ENCODE measurements at regions not wholly inside any gene's neighbourhood (a gene's known extent, or its start where the extent isn't known, plus 50 kb on each side); places are given as distances from the start of the nearest gene placed in this dataset.

DNA sequence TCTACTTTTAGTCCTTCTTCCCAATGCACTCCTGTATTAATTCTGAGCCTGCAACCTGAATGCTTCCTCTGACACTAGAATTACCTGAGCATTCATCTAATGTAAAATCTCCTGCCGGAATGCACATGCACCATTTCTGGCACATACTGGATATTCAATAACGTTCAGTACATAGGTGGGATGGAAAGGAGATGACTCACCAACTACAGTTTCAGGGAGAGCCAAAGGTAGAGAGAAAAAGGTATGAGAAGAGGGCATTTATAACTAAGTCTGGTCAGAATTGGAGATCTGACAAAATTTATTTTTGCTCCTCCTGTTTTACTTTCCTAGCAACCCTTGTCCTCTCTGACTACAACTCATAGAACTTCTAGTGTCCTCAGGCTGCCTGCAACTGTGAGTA is 1954.1 kb upstream of the CELF4 start:
- no peak for DNase-seq

DNA sequence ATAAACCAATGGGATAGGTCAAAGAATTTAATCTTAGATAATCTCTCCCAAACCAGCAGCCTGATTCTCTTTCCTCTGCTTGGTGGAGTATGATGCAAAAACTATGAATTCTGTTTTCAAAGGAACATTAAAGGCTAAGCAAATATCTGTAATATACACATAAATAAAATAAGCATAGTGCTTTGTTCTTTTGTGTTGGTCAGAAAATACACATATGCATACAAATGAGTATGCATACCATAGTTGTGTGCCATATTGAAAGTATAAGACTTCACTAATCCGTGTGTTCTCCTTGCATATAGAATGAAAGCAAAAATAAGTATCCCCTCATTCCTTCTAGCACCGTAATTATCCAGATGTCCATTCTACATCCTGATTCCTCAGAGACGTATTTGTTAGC is 1949.7 kb upstream of the CELF4 start:
- DNase-seq = no peak

DNA sequence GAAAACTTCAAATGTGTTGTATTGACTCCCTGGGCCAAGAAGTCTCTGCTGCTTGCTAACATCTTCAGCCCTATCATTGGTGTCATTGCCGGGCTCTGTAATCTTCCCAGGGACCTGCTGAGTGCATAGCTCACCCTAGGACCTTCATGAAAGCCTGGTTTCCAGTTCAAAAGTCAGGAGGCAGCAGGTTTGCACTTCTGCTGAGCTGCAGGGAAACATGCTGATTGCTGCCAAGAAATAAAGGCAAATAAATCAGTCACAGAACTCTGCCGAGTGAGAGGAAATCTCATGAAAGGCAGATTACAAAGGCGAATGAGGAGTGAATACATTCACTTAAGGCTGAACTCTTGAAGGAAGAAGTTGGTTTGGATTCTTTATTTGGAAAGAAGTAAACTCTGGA is 1947.6 kb upstream of the CELF4 start:
- DNase-seq = no peak

DNA sequence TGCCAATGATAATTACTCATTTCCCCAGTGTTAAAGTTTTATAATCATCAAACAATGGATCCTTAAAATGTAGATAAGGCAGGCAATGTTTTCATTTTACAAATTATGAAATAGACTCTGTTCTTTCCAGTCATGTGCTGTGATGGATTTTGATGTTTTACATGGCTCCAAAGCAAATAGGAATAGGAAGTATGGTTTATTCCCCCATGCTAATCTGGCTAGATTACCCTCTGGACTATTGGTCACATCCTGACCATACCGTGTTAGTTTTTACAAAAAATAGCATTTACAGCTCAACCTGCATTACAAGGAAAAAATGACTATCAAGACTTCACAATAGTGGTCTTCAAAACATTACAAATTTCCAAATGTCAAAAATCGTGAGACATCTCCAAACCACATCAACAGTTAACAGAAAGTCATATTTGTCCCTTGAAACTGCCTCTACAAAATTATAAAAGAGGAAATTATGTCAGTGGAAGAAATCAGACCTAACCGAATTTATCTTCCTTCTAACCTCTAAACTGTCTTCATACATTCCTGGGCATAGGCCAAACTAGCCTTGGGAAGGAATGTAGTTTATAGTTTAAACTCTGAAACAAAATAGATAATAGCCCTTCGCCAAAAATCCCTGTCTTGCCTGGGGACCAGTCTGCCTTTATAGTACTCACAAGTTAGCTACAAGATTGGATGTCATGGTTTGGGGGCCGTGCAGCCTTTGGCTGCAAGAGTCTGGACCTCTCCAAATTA is 1941.2 kb upstream of the CELF4 start:
- no peak for DNase-seq

DNA sequence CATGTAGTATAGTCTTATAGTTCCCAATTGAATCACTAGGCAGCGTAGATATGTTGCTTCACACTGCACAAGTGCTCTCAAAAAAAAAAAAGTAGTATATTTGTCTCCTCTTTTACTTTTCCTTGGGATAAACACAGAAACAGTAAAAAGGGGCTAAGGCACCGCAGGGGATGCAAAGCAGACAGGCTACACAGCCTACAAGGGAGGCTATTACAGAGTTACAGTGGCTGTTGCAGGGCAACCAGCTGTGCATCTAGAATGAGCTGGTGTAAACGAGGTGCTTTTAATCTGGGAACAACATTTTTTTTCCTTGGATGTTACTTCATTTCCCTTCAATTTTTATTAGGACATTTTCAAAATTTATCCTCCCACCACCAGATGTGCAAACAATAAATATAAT is 1934.7 kb upstream of the CELF4 start:
- no peak for DNase-seq

DNA sequence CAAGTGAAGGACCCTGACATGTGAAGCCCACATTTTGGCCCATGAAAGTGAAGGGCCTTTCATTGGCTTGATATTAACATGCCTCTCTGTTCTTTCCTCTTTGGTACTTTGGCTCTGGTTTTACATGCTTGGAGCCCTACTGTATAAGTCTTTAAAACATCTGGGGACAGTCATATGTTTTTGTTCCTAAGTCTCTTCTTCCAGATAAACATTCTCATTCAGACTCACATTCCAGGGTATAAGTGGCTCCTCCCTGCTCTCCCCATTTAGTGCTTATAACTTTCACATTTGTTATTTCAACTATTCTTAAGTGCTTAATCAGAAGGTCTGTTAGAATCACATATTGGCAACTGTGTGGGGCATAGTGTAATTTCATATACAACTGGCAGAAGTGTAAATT is 1932.2 kb upstream of the CELF4 start:
- no peak for DNase-seq

DNA sequence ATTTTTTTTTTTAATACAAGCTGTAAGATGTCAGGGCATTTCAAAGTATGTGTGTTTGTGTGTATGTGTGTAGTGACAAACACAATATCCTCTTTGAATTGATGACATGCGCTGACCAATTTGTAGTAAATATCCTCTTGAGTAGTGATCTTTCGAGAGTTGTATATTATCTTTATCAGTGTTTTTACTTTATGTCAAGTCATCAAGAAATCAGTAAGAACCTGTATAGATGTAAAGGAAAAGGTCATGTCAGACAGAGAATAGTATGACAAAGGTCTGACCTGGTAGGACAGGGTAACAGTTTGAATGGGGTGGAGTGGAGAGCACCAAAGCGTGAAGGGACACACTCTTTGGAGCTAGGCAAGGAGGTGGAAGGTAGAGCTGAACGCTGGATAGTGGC is 1931.4 kb upstream of the CELF4 start:
- no peak for DNase-seq

DNA sequence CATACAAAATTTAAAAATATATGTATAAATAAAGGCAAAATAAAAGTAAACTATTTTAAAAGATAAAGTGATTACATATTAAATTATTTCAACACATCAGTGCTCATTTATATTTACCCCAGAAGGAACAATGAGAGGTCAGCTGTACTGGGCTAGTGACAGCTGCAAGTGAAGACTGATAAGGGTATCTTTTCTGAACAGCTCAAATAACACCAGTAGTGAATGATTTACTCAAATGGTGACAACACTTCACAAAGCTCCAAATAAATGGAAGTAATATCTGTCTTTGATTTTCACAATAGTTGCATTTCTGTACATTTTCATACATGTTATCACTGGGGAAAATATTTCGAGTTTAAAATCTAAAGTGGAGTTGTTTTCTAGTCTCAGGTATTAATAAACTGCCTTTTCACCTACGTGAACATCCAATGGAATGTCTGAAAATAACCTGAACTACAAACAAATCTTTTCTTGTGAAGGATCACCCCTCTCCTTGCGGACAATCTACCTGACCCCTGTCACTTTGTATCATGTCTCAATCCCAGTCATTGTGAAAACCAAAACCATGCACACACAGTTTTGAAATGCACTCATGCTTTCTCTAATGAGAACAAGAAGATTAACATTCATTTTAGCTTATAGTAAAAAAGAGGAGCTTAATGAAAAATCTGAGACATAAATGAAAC is 1928.8 kb upstream of the CELF4 start:
- no peak for DNase-seq

DNA sequence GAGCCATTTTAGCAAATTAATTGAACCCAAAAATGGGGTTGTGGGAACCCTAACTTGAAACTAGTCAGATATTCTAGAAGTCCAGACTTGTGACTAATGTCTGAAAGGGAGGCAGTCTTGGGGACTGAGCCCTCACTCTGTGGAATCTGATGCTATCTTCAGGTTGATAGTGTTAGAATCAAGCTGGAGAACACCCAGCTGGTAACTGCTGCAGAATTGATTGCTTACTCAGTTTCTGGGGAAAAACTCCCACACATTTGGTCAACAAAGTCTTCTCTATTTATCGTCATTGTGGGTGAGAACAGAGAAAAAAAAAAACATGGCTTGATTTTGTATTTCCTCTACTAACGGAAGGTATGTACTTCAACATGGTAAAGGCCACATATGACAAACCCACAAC is 1925.8 kb upstream of the CELF4 start:
- DNase-seq = no peak

DNA sequence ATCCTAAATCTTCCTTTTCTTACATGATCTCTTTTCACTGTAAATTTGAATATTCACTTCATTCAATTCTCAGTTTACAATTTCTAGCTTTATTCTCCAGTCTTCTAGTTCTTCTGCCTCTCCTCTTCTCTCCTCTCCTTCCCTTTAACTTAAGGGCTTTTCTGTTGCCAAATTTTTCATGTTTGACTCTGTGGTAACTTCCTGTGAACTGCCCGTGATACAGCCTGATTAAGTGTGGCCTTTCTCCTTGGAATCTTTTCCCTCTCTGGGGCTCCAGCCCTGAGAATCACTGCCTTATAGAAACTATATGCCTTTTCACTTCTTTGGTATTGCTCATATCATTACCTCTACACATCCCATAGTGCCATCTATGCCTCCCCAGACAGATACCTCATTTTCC is 1923.8 kb upstream of the CELF4 start:
- DNase-seq = no peak

DNA sequence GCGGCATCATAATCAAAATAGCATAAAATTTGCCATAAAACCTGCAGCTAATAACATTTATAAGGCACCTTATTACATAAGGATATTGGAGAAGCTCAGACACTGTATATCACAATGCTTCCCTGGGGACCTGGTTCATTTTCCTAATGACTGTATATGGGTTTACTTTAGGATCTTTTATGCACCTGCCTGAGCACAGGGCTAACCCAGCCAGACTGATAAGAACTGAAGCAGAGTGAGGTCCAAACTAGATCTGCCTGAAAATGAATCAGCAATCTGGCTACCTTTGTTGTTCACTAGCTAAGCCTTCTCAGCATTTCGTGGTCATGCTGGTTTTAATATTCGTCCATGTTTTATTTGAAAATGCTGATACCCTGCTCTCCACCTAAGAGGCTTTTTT is 1922.3 kb upstream of the CELF4 start:
- no peak for DNase-seq

DNA sequence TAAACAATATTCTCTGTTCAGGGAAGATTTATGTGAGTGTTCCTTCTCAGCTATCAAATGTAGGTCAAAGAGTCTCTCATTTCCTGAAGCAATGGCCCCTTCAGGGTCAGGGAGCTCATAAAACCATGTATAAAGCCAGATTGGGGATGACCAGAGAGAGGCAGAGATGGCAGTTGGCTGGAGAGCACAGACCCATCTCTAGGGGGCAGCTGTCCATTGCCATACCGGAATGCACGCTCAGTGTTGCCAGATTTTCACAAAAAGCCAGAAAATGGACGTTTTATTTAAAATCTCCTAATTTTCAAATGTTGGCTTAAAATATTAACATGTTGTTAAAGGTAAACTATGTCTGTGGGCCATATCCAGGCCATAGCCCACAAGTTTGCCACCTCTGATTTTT is 1920.7 kb upstream of the CELF4 start:
- no peak for DNase-seq

DNA sequence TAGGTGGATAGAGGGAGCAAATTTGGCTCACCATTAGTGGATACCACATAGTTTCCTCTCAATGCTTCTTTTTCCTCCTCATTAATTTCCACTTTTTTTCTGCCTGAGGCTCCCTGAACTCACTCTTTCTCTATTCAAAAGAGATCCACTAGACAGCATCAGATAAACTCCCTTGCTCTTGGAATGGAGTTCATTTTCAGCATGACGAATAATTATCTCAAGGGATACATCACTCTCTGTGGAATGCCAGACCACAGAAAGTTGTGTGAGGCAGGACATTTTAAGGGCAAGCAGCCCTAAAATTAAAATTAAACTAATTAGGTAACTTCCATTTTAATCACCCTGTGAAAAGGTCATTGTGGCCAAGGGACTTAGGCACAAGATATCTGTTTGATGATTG is 1920.1 kb upstream of the CELF4 start:
- no peak for DNase-seq

DNA sequence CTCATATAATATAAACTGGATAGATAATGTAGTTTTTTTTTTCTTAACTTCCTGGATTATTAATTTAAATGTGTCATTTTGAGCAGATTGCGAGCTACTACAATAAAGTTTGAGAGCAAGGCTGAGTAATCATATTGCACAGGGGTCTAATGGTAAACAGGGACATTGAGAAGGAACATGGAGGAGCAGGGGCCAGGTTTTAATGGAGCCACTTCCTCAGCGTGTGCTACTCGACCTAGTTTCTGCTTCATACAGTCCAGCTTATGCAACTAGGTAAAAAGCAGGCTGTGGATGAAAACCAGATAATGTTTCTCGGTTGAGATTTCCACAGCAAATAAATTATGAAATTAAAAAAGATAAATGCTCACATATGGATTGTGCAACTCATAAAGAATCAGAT is 1915.7 kb upstream of the CELF4 start:
- DNase-seq = no peak

DNA sequence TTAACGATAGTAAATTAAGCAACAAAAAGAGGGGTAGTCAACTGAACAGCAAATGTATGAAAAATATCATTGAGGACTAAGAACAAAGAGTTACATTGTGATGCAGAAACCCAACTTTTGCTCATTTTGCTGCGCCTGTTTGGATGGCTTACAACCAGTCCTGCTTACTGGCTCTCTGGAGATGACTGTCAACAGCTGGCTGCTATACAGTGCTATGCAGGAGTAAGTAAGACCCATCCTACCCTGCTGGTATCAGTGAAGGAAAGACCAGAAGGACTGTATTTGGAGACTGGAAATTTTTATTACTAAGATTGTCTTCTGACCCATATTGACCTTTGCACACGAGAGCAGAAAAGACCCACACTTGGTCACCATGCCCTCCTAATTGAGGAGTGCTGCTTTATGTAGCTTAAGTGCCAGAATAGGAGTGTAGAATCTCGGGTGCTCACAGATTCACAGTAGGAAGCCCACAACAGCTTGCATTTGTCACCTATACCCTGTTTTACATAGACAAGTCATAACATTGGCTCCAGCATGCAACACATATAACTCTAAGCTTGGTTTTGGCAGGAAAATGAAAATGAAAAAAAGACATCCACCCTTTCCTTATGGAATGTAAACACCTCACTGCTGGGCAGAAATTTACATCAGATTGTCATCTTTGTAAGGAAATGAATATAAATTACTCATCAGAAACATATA is 1915.0 kb upstream of the CELF4 start:
- no peak for DNase-seq

DNA sequence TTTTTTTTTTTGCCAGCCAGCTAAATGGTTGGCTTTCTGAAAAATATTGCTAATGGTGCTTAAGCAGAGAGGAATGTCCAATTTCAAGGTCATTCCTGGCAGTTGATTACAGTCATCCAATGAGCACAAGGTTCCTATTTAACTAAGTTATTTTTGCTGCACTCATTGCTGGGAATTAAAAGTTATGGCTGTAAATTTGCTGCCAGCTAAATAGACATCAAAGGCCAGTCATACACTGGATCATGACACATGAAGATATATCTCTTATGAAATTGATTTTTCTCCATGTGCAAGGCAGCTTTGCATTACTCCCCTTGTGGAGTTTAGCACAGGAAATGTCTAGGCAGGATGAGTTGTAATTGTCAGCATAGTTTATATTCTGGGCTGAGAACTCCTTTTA is 1898.4 kb upstream of the CELF4 start:
- DNase-seq = no peak

DNA sequence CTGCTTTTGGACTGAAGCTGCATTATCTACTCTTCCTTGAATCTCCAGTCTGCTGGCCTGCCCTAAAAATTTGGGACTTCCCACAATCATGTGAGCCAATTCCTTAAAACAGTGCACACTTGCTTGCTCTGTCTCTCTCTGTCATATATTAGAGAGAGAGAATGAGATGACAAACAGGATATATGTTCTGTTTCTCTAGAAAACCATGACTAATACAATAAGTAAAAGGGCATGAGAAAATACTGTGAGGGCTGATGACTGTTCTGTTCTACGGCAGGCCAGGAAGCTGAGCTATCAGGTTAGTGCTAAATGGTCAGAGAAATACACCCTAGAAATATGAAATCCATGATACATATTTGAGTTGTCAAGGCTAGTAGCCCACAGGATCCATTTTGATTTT is 1896.8 kb upstream of the CELF4 start:
- DNase-seq = no peak

DNA sequence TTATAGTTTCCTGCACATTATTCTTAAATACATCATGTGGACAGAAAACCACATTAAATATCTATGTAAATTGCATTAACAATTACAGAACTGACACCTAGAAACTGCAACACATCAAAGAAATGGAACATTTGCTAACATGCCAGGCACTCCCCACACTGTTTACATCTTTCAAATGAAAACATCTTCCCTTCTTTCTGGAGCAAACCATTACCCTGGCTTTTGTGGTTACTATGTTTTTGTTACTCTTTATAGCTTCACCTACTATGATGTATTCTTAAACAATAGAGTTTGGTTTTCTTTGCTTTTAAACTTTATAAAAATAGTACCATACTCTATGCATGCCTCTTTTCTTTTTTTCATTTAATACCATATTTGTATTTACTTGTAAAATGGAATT is 1894.5 kb upstream of the CELF4 start:
- no peak for DNase-seq

DNA sequence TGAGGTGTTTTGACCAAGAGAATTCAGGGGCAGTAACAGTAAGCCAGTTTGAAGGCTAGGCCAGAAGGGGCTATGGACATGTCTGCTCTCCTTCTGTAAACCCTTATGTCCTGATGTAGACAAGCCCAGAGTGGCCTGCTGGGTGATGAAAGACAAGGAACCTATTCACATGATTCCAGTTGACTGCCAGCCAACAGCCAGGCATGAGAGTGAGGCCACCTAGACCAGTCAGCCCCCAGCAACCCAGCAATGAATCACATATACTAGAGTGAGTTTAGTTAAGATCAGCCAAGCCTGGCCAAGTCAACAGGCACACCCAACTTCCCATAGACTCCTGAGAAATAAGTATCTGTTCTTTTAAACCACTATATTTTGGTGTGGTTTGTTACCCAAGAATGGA is 1889.7 kb upstream of the CELF4 start:
- DNase-seq = no peak

DNA sequence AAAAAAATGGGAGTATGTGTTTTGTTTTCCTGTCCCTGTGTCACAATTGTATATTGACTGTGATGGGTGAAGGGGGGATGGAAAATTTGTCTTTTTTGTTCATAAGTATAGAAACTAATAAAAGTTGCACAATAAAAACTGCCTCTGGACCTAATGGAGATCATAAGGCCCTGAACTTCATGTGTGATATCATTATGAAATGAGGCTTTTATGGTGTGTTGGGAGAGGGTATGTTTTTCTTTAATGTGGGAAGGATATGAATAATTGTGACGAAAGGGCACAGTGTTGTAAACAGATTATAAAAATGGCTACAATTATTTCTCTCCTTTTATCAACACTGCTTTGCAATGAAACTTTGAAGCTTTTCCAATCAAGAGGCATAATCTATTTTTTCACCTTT is 1889.3 kb upstream of the CELF4 start:
- DNase-seq = no peak

DNA sequence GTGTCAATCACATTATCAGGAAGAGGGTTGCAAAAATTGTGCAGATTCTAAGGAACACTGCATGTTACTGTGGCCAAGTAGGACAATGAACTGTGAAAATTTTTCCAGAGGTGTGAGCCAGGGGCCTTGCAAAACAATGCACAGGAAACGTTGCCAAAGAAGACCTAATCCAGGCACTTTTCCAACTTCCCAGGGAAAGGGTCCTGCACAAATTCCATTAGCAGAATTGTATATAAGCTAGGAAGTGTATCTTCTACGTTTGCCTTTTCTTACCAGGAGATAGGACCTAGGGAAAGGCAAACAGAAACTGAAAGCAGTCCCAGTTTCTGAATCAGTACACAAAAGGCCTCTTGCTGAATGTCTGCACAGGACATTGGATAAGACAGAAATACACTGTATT is 1888.3 kb upstream of the CELF4 start:
- DNase-seq = no peak

DNA sequence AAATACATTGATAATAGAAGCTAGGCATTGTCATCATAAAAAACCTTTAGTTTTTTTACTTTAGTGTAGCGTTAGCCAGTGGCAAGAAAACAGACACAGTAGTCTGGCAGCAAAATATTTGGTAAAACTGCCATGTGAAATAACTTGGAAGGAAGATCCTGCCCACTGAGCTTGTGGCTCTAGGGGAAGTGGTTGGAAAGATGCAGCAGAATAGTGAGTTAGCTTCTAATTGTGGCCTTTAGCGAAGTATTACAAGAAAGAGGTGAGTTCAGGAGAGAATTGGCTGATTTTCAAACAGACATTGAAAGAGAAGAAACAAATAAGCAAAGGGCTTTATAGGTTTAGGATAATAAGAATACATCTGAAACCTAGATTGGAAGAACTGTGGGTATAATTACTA is 1887.8 kb upstream of the CELF4 start:
- DNase-seq = no peak

DNA sequence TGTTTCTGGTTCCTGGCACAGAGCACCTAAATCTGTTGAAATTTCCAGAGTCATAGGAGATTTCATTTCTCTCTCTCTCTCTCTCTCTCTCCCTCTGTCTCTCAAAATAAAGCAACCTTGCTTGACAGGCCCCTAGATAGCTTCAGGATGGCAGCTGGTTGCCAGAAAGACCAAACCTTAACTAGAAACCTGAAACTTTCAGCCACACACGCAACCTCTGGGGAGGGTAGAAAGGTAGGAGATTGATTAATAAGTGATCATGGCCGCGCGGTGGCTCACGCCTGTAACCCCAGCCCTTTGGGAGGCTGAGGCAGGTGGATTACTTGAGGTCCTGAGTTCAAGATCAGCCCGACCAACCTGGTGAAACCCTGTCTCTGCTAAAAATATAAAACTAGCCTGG is 1885.4 kb upstream of the CELF4 start:
- no peak for DNase-seq

DNA sequence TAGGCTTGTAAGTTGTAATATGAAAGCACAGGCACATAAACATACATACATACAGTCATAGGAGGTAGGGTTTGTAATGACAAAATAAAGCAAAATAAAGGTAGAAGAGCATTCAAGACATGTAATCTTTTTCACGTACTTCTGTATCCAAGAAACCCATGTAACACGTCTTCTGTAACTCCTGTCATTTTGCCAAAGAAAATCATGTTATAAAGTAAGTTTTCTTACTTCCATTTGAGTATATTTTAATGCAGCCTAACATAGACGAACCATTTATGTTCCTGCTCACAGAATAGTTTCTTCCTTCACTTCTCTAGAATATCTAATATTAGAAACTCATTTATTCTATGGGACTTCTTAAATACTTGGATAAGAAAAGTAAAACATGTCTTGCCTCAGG is 1884.0 kb upstream of the CELF4 start:
- DNase-seq = no peak

DNA sequence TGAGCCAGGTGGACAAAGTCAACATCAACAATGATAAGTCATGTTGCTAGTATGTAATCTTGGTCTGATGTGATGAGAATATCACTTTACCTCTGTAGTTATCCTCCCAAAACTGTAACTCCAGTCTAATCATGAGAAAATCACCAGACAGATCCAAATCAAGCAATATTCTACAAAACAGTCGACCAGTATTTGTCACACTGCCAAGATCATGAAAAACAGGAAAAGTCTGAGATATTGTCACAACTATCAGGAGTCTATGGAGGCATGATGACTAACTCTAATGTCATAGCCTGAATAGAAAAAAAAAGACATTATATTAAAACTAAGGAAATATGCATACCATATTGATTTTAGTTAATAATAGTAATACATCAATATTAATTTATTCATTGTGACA is 1883.3 kb upstream of the CELF4 start:
- DNase-seq = no peak
